HepG2 (cell line): ENCODE measurements at regions not wholly inside any gene's neighbourhood (a gene's known extent, or its start where the extent isn't known, plus 50 kb on each side); places are given as distances from the start of the nearest gene placed in this dataset.

Experiments
- ATAC-seq: fragments of 200-7000 bp; cut with Tn5 transposase; 3 replicates; pipeline ENCODE4 v1.9.1; 2020; ENCODE audit warnings: mild to moderate bottlenecking, moderate library complexity
- BruUV-seq: library from RNA; stranded (reverse); fragments of 400-500 nt; replicated peaks from 2 replicates; lab custom pipeline; 2021; lab: Mats Ljungman, UMichigan
- CTCF ChIA-PET: fragments of 300-600 bp; formaldehyde crosslinking; extraction: SDS; loops from one replicate; lab custom pipeline; 2021; ENCODE audit warnings: low total read pairs, inconsistent platforms, low intra/inter-chr PET ratio; lab: Yijun Ruan, JAX
- POLR2A ChIA-PET: fragments of 350-600 bp; sonication (Branson Sonifier 250); formaldehyde crosslinking; loops from one replicate; lab custom pipeline; 2020; ENCODE audit warnings: antibody characterized with exemption, inconsistent platforms; lab: Yijun Ruan, JAX
- DNase-seq: peaks from one replicate; pipeline ENCODE4 v3.0.0-alpha.2; 2015; ENCODE audit warnings: low spot score
- FAIRE-seq: peaks from 3 replicates; lab custom pipeline; 2011; peaks lifted over from hg19 to GRCh38; lab: Jason Lieb, UNC
- H2AFZ ChIP-seq: one replicate; pipeline ENCODE4 v1.6.1; 2011; ENCODE audit warnings: low read length, inconsistent platforms
- H3K27ac ChIP-seq: fragments of 300-600 bp; 3 replicates; pipeline ENCODE4 v1.8.0; 2011; ENCODE audit warnings: mixed run types, mild to moderate bottlenecking, mixed read lengths, low read length, inconsistent platforms; ENCODE audit not compliant: insufficient read depth; ENCODE audit errors: extremely low read length
- H3K27me3 ChIP-seq, 2 experiments: fragments of 200-600 bp in 1 of 2; 2 replicates in 1 of 2; 3 replicates in 1 of 2; pipeline versions ENCODE4 v1.6.0 to v1.8.0; 2011; ENCODE audit warnings: low read length in 2 of 2, mild to moderate bottlenecking in 2 of 2, moderate library complexity in 2 of 2, inconsistent platforms in 1 of 2; ENCODE audit not compliant: insufficient read depth in 2 of 2, control insufficient read depth in 1 of 2
- H3K36me3 ChIP-seq, 2 experiments: fragments of 200-600 bp in 1 of 2; replicated peaks in 1 of 2; 2 replicates in 1 of 2; 3 replicates in 1 of 2; pipeline versions ENCODE4 v1.5.1 to v1.8.0; 2011; ENCODE audit warnings: low read length in 2 of 2, inconsistent platforms in 1 of 2; ENCODE audit not compliant: insufficient read depth in 2 of 2, control insufficient read depth in 1 of 2
- H3K4me1 ChIP-seq: 2 replicates; pipeline ENCODE4 v1.5.1; 2012; ENCODE audit warnings: low read length, inconsistent platforms; ENCODE audit not compliant: insufficient read depth
- H3K4me2 ChIP-seq: 2 replicates; pipeline ENCODE4 v1.6.0; 2011; ENCODE audit warnings: low read depth, low read length, inconsistent platforms
- H3K4me3 ChIP-seq, 3 experiments: fragments of 200-600 bp in 1 of 3; sonication (generic), shearing (Covaris generic) in 1 of 3; replicated peaks in 1 of 3; 2 replicates each; pipeline ENCODE4 v1.5.1; 2011 to 2016; ENCODE audit warnings: low read length in 3 of 3, inconsistent platforms in 2 of 3, low read depth in 2 of 3, mild to moderate bottlenecking in 2 of 3, control low read depth in 1 of 3, mixed read lengths in 1 of 3; ENCODE audit not compliant: insufficient read depth in 1 of 3
- H3K79me2 ChIP-seq: one replicate; pipeline ENCODE4 v1.6.1; 2011; ENCODE audit warnings: low read length, inconsistent platforms; ENCODE audit not compliant: insufficient read depth
- H3K9ac ChIP-seq: 2 replicates; pipeline ENCODE4 v1.6.0; 2011; ENCODE audit warnings: mild to moderate bottlenecking, low read depth, low read length, inconsistent platforms; ENCODE audit not compliant: insufficient read depth
- H3K9me3 ChIP-seq: 2 replicates; pipeline ENCODE4 v1.5.1; 2012; ENCODE audit warnings: mild to moderate bottlenecking, low read length
- H4K20me1 ChIP-seq: 2 replicates; pipeline ENCODE4 v1.6.0; 2011; ENCODE audit warnings: inconsistent platforms, mild to moderate bottlenecking, low read length, moderate library complexity; ENCODE audit not compliant: insufficient read depth
- HNRNPK ChIP-seq: fragments of 200-400 bp; formaldehyde crosslinking; IDR thresholded peaks from 2 replicates; pipeline ENCODE4 v1.6.1; 2018; ENCODE audit warnings: low read length, low read depth, moderate library complexity, mild to moderate bottlenecking; ENCODE audit not compliant: poor library complexity, severe bottlenecking
- HOXA9 ChIP-seq: sonication (generic); formaldehyde crosslinking; IDR thresholded peaks from 2 replicates; pipeline ENCODE4 v1.8.1; 2022; ENCODE audit warnings: missing genetic modification reagents, mild to moderate bottlenecking, moderate library complexity, borderline replicate concordance
- ISL2 ChIP-seq: sonication (generic); formaldehyde crosslinking; IDR thresholded peaks from 2 replicates; pipeline ENCODE4 v1.5.0; 2020; ENCODE audit warnings: missing genetic modification reagents
- MAFF ChIP-seq: IDR thresholded peaks from 2 replicates; pipeline ENCODE4 v1.6.1; 2011; ENCODE audit warnings: low read depth, low read length, improper control_type of control experiment
- MAFK ChIP-seq, 2 experiments: IDR thresholded peaks in 1 of 2; conservative IDR thresholded peaks in 1 of 2; 2 replicates each; pipeline ENCODE4 v1.6.1; 2011; ENCODE audit warnings: improper control_type of control experiment in 2 of 2, low read length in 2 of 2
- NR2C2 ChIP-seq: sonication (generic); formaldehyde crosslinking; IDR thresholded peaks from 2 replicates; pipeline ENCODE4 v1.4.0; 2020; ENCODE audit warnings: missing genetic modification reagents, mild to moderate bottlenecking, moderate library complexity, borderline replicate concordance
- REPIN1 ChIP-seq: sonication (generic); formaldehyde crosslinking; IDR thresholded peaks from 2 replicates; pipeline ENCODE4 v1.8.0; 2022; ENCODE audit warnings: missing genetic modification reagents, low read depth, mild to moderate bottlenecking, borderline replicate concordance
- ZNF143 ChIP-seq: sonication (generic); formaldehyde crosslinking; IDR thresholded peaks from 2 replicates; pipeline ENCODE4 v1.4.0; 2020; ENCODE audit warnings: missing genetic modification reagents
- ZNF296 ChIP-seq: sonication (generic); formaldehyde crosslinking; conservative IDR thresholded peaks from 2 replicates; pipeline ENCODE4 v1.5.0; 2020; ENCODE audit warnings: mild to moderate bottlenecking, missing genetic modification reagents
- WGBS: methylation state at CpG from one replicate; pipeline ENCODE4 v1.1.6; 2017; ENCODE audit warnings: low lambda C conversion rate; 5-methylcytosine and 5-hydroxymethylcytosine counted together
- in situ Hi-C: cut with HindIII; loops from 2 replicates; pipeline ENCODE4 v1.10.0; 2017; ENCODE audit warnings: low pct_unique_long_range_greater_than_20kb; ENCODE audit not compliant: extremely low pct_ligation_motif_present
- intact Hi-C: fragments of 100-400 bp; cut with micrococcal nuclease; formaldehyde crosslinking; loops from one replicate; pipeline ENCODE4 v1.10.0; 2022; ENCODE audit not compliant: unreplicated experiment
- TF ChIP-seq, protein P1 (sequence below): IDR thresholded peaks from 2 replicates; pipeline ENCODE4 v1.6.1; 2018; ENCODE audit warnings: missing genetic modification reagents
- TF ChIP-seq, protein P2 (sequence below): IDR thresholded peaks from 2 replicates; pipeline ENCODE4 v1.6.1; 2012; ENCODE audit warnings: low read length, improper control_type of control experiment

DNA sequence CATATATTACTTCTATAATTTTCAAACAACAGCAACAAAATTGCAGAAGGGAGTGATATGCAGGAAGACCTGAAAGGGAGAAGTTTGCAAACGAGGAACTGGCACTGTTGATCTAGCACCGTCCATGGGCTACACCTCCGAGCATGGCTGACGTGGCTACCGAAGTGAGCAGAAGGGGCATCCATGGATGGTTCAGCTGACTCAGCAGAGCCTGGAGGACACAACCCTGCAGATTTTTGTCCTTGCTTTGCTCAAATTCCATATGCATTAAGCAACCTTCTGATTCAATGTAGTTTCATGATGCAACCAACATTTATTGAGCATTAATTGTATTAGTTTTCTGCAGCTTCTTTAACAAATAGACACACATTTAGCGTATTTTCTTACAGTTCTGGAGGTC, 191.2 kb downstream of the C1orf94 start:
- no peaks in the 10 kb centered on the region for H3K36me3 ChIP-seq
- no TSS peak for BruUV-seq
- no peak overlapping the region for H2AFZ ChIP-seq
- no peak overlapping the region for H3K4me2 ChIP-seq
- H3K9ac ChIP-seq = no peak overlapping the region
- H3K4me1 ChIP-seq = no peaks in the 10 kb centered on the region
- in situ Hi-C loops (no loop called here), intact Hi-C loops (no loop called here)
- ChIA-PET POLR2A (no interaction called here), CTCF (no interaction called here)
- DNase-seq (no peak), ATAC-seq (no peak)
- no peaks in the 10 kb centered on the region for H4K20me1 ChIP-seq
- no peaks in the 10 kb centered on the region for H3K79me2 ChIP-seq
- H3K27me3 ChIP-seq = no peaks in the 10 kb centered on the region
- no peak overlapping the region for H3K27ac ChIP-seq
- WGBS = 0% methylated on average over 6 of the region's 6 CpGs
- no peaks in the 10 kb centered on the region for H3K9me3 ChIP-seq
- no peak overlapping the region for H3K4me3 ChIP-seq
- TF ChIP-seq MAFF = peak; percentile 48; the same call in 1 of the 2 replicates
- no peak for TF ChIP-seq ISL2
- TF ChIP-seq ZNF296 (CRISPR knock-in tag) = no peak
- TF ChIP-seq REPIN1 (CRISPR knock-in tag) = no peak
- no peak for TF ChIP-seq HOXA9
- TF ChIP-seq, protein P1, sequence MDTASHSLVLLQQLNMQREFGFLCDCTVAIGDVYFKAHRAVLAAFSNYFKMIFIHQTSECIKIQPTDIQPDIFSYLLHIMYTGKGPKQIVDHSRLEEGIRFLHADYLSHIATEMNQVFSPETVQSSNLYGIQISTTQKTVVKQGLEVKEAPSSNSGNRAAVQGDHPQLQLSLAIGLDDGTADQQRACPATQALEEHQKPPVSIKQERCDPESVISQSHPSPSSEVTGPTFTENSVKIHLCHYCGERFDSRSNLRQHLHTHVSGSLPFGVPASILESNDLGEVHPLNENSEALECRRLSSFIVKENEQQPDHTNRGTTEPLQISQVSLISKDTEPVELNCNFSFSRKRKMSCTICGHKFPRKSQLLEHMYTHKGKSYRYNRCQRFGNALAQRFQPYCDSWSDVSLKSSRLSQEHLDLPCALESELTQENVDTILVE (CRISPR knock-in tag) = no peak
- no peak for TF ChIP-seq NR2C2 (CRISPR knock-in tag)
- TF ChIP-seq HNRNPK = no peak
- TF ChIP-seq MAFK (conservative IDR thresholded peaks at IDR 0.05 in 1 of 2, IDR thresholded peaks at IDR 0.05 in 1 of 2; ENCODE audit: low read length in 2 of 2) = peak; percentile 66 to 79
- no peak for TF ChIP-seq ZNF143 (CRISPR knock-in tag)
- TF ChIP-seq, protein P2, sequence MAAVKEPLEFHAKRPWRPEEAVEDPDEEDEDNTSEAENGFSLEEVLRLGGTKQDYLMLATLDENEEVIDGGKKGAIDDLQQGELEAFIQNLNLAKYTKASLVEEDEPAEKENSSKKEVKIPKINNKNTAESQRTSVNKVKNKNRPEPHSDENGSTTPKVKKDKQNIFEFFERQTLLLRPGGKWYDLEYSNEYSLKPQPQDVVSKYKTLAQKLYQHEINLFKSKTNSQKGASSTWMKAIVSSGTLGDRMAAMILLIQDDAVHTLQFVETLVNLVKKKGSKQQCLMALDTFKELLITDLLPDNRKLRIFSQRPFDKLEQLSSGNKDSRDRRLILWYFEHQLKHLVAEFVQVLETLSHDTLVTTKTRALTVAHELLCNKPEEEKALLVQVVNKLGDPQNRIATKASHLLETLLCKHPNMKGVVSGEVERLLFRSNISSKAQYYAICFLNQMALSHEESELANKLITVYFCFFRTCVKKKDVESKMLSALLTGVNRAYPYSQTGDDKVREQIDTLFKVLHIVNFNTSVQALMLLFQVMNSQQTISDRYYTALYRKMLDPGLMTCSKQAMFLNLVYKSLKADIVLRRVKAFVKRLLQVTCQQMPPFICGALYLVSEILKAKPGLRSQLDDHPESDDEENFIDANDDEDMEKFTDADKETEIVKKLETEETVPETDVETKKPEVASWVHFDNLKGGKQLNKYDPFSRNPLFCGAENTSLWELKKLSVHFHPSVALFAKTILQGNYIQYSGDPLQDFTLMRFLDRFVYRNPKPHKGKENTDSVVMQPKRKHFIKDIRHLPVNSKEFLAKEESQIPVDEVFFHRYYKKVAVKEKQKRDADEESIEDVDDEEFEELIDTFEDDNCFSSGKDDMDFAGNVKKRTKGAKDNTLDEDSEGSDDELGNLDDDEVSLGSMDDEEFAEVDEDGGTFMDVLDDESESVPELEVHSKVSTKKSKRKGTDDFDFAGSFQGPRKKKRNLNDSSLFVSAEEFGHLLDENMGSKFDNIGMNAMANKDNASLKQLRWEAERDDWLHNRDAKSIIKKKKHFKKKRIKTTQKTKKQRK = no peak
- TF ChIP-seq, all 625 proteins: peak for 2
- no peak for FAIRE-seq
